GM12891 (cell line): ENCODE measurements at regions not wholly inside any gene's neighbourhood (a gene's known extent, or its start where the extent isn't known, plus 50 kb on each side); places are given as distances from the start of the nearest gene placed in this dataset.

ENCODE experiments used
- POLR2A ChIP-seq: IDR thresholded peaks from 2 replicates; pipeline ENCODE4 v1.6.1; 2011; ENCODE audit warnings: low read depth, low read length, control low read depth
- SPI1 ChIP-seq: IDR thresholded peaks from 2 replicates; pipeline ENCODE4 v1.6.1; 2011; ENCODE audit warnings: low read depth, low read length, control low read depth
- TAF1 ChIP-seq: IDR thresholded peaks from 2 replicates; pipeline ENCODE4 v1.6.1; 2011; ENCODE audit warnings: low read depth, low read length, control low read depth

DNA sequence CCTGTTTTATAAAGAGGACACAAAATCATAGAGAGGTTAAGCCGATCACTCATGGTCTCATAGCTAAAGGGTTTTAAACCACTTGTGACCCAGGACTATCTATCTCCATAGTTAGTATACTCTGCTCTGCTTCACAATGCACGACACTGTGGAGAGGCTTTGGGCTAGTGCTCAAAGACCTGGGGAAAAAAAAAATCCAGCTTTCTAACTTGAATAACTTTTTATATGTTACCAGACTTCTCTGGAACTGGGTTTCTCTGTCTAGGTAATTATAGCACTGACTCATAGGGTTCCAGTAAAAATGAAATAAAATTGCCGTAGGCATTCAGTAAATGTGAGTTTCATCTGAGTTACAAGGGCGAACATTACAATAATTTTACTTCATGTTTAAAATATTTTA is 273.7 kb upstream of the TECRL start:
- no peak for TF ChIP-seq POLR2A
- TF ChIP-seq TAF1 = no peak
- no peak for TF ChIP-seq SPI1
